WERI-Rb-1 (cell line): ENCODE measurements at regions not wholly inside any gene's neighbourhood (a gene's known extent, or its start where the extent isn't known, plus 50 kb on each side); places are given as distances from the start of the nearest gene placed in this dataset.

ENCODE experiments used
- DNase-seq: peaks from one replicate; pipeline ENCODE4 v3.0.0-alpha.2; 2020
- H3K27ac ChIP-seq: fragments of 250-450 bp; sonication (Bioruptor Pico); 2 replicates; pipeline ENCODE4 v1.5.1; 2020; ENCODE audit warnings: mild to moderate bottlenecking, moderate library complexity
- H3K27me3 ChIP-seq: fragments of 250-450 bp; sonication (Bioruptor Pico); 2 replicates; pipeline ENCODE4 v1.5.1; 2021; ENCODE audit warnings: mild to moderate bottlenecking, low read depth, moderate library complexity; ENCODE audit not compliant: insufficient read depth, severe bottlenecking
- H3K36me3 ChIP-seq: fragments of 250-450 bp; sonication (Bioruptor Pico); 2 replicates; pipeline ENCODE4 v1.5.1; 2020; ENCODE audit warnings: mild to moderate bottlenecking, moderate library complexity
- H3K4me3 ChIP-seq: 2 replicates; pipeline ENCODE4 v1.5.1; 2011; ENCODE audit warnings: low read depth, mild to moderate bottlenecking, control low read depth, low read length
- H3K9me3 ChIP-seq: fragments of 250-450 bp; sonication (Bioruptor Pico); 2 replicates; pipeline ENCODE4 v1.5.1; 2021; ENCODE audit warnings: mild to moderate bottlenecking, moderate library complexity; ENCODE audit not compliant: severe bottlenecking
- CTCF ChIP-seq: IDR thresholded peaks from 2 replicates; pipeline ENCODE4 v1.5.1; 2011; ENCODE audit warnings: low read depth, mild to moderate bottlenecking, control low read depth, inconsistent platforms, low read length

- Histone ChIP-seq H3K27ac (no peak overlapping the region), H3K4me3 (no peak overlapping the region), H3K9me3 (no peaks in the 10 kb centered on the region), H3K36me3 (no peaks in the 10 kb centered on the region), H3K27me3 (no peaks in the 10 kb centered on the region)
- no peak for TF ChIP-seq CTCF
- DNase-seq: no peak
Observed at GRCh38 chr16:88316941-88317612, 65.7 kb upstream of the ZNF469 start.

- Histone ChIP-seq H3K4me3 (no peak overlapping the region), H3K27ac (no peak overlapping the region), H3K27me3 (no peaks in the 10 kb centered on the region), H3K36me3 (no peaks in the 10 kb centered on the region), H3K9me3 (no peaks in the 10 kb centered on the region)
- TF ChIP-seq CTCF: no peak
- DNase-seq: no peak
Observed at GRCh38 chr16:88317613-88317965, 65.2 kb upstream of the ZNF469 start.

- Histone ChIP-seq H3K4me3 (no peak overlapping the region), H3K27ac (no peak overlapping the region), H3K36me3 (no peaks in the 10 kb centered on the region), H3K27me3 (no peaks in the 10 kb centered on the region), H3K9me3 (no peaks in the 10 kb centered on the region)
- no peak for DNase-seq
- TF ChIP-seq CTCF: no peak
Observed at GRCh38 chr16:88318051-88318450, 64.7 kb upstream of the ZNF469 start.

- no peak for DNase-seq
- no peak overlapping the region for H3K27ac ChIP-seq
- no peak for TF ChIP-seq CTCF
Observed at GRCh38 chr16:88318521-88318920, 64.2 kb upstream of the ZNF469 start.

GRCh38 chr16:88319116-88319965, 63.4 kb upstream of the ZNF469 start:
- TF ChIP-seq CTCF: no peak
- no peaks in the 10 kb centered on the region for H3K36me3 ChIP-seq
- no peak for DNase-seq
- no peak overlapping the region for H3K4me3 ChIP-seq
- H3K27ac ChIP-seq: no peak overlapping the region
- H3K9me3 ChIP-seq: no peaks in the 10 kb centered on the region
- no peaks in the 10 kb centered on the region for H3K27me3 ChIP-seq

More at GRCh38 chr16:88318521-88318920, 64.2 kb upstream of the ZNF469 start:
- H3K27me3 ChIP-seq: no peaks in the 10 kb centered on the region
- no peaks in the 10 kb centered on the region for H3K36me3 ChIP-seq
- no peaks in the 10 kb centered on the region for H3K9me3 ChIP-seq
- H3K4me3 ChIP-seq: no peak overlapping the region
